ENCODE measurements at regions not wholly inside any gene's neighbourhood (a gene's known extent, or its start where the extent isn't known, plus 50 kb on each side); places are given as distances from the start of the nearest gene placed in this dataset.

- H3K27me3 ChIP-seq = no peaks in the 10 kb centered on the region
- ATAC-seq (no peak), DNase-seq (no peak)
- H3K4me1 ChIP-seq = no peaks in the 10 kb centered on the region
- H3K36me3 ChIP-seq (replicated peaks in 1 of 2; ENCODE audit: insufficient read depth in 1 of 2, low read depth in 2 of 2) = no peaks in the 10 kb centered on the region
- H3K27ac ChIP-seq = no peak overlapping the region
- TF ChIP-seq, protein P1, sequence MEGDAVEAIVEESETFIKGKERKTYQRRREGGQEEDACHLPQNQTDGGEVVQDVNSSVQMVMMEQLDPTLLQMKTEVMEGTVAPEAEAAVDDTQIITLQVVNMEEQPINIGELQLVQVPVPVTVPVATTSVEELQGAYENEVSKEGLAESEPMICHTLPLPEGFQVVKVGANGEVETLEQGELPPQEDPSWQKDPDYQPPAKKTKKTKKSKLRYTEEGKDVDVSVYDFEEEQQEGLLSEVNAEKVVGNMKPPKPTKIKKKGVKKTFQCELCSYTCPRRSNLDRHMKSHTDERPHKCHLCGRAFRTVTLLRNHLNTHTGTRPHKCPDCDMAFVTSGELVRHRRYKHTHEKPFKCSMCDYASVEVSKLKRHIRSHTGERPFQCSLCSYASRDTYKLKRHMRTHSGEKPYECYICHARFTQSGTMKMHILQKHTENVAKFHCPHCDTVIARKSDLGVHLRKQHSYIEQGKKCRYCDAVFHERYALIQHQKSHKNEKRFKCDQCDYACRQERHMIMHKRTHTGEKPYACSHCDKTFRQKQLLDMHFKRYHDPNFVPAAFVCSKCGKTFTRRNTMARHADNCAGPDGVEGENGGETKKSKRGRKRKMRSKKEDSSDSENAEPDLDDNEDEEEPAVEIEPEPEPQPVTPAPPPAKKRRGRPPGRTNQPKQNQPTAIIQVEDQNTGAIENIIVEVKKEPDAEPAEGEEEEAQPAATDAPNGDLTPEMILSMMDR (IDR thresholded peaks at IDR 0.05) = no peak
- TF ChIP-seq POLR2A (IDR thresholded peaks at IDR 0.05) = no peak
- intact Hi-C loops (cut with DNase I) = no loop called here
- peaks cover 0 to 4% (median 0%) of the 10 kb centered on the region in 3 donors for H3K9me3 ChIP-seq
- no peak overlapping the region for H3K4me3 ChIP-seq
- WGBS, 2 donors = 51 to 63% methylated on average over 4 of the region's 4 CpGs
Measured at GRCh38 chr9:106456581-106456980, 406.4 kb upstream of the ZNF462 start.

- no peak for TF ChIP-seq POLR2A (IDR thresholded peaks at IDR 0.05)
- TF ChIP-seq, protein P1 (IDR thresholded peaks at IDR 0.05) = no peak
- DNase-seq = no peak
- intact Hi-C loops (cut with DNase I) = no loop called here
- Histone ChIP-seq H3K4me3 (no peak overlapping the region), H3K9me3 (no peaks in the 10 kb centered on the region), H3K4me1 (no peaks in the 10 kb centered on the region), H3K36me3 (replicated peaks in 1 of 2; ENCODE audit: insufficient read depth in 1 of 2, low read depth in 2 of 2) (no peaks in the 10 kb centered on the region), H3K27me3 (no peaks in the 10 kb centered on the region), H3K27ac (no peak overlapping the region)
- no peak for ATAC-seq
- 46 to 50% methylated on average over 8 of the region's 8 CpGs for WGBS, 2 donors
Measured at GRCh38 chr9:106467113-106467864, 395.7 kb upstream of the ZNF462 start.

- no peaks in the 10 kb centered on the region for H3K4me1 ChIP-seq
- 88 to 100% methylated on average over 1 of the region's 1 CpG for WGBS, 2 donors
- H3K9me3 ChIP-seq = no peaks in the 10 kb centered on the region
- no peak overlapping the region for H3K4me3 ChIP-seq
- intact Hi-C loops (cut with DNase I) = no loop called here
- ATAC-seq (no peak), DNase-seq (no peak)
- no peaks in the 10 kb centered on the region for H3K27me3 ChIP-seq
- no peaks in the 10 kb centered on the region for H3K36me3 ChIP-seq (replicated peaks in 1 of 2; ENCODE audit: insufficient read depth in 1 of 2, low read depth in 2 of 2)
- TF ChIP-seq POLR2A (IDR thresholded peaks at IDR 0.05) = no peak
- TF ChIP-seq, protein P1 (IDR thresholded peaks at IDR 0.05) = no peak
- H3K27ac ChIP-seq = no peak overlapping the region
Measured at GRCh38 chr9:106467865-106468164, 395.2 kb upstream of the ZNF462 start.

GRCh38 chr9:106468431-106468830, 394.5 kb upstream of the ZNF462 start:
- no peak for DNase-seq
- H3K4me3 ChIP-seq = no peak overlapping the region
- ATAC-seq = no peak
- H3K4me1 ChIP-seq = no peaks in the 10 kb centered on the region
- no peaks in the 10 kb centered on the region for H3K9me3 ChIP-seq
- no peak overlapping the region for H3K27ac ChIP-seq
- TF ChIP-seq POLR2A (IDR thresholded peaks at IDR 0.05) = no peak
- TF ChIP-seq, protein P1 (IDR thresholded peaks at IDR 0.05) = no peak
- H3K36me3 ChIP-seq (replicated peaks in 1 of 2; ENCODE audit: insufficient read depth in 1 of 2, low read depth in 2 of 2) = no peaks in the 10 kb centered on the region
- no peaks in the 10 kb centered on the region for H3K27me3 ChIP-seq
- intact Hi-C loops (cut with DNase I) = no loop called here

DNA sequence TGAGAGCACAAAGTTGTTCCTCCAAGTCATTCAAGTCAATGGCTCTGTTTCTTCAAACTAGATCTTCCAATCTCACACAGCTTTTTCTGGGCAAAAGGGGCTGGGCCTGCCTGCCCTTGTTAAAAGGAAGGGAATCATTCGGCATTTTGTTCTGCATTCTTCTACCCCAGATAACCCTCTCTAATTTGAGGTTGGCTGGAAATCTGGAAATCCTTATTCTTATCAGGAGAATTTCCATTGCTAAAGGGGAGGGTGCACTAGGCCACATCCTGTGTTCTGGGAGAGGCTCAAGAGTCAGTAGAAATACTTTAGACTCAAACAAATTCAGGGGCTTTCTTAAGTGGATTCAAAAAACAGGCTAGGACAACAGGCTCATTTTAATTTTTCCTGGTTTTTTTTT, 384.7 kb upstream of the ZNF462 start:
- 16 to 64% methylated on average over 1 of the region's 1 CpG for WGBS, 2 donors

More for the DNA sequence above, 384.7 kb upstream of the ZNF462 start:
- DNase-seq (no peak), ATAC-seq (no peak)
- TF ChIP-seq, protein P1 (IDR thresholded peaks at IDR 0.05) = no peak
- no peak for TF ChIP-seq POLR2A (IDR thresholded peaks at IDR 0.05)
- Histone ChIP-seq H3K27me3 (no peaks in the 10 kb centered on the region), H3K27ac (no peak overlapping the region), H3K4me3 (no peak overlapping the region), H3K9me3 (no peaks in the 10 kb centered on the region), H3K36me3 (replicated peaks in 1 of 2; ENCODE audit: insufficient read depth in 1 of 2, low read depth in 2 of 2) (no peaks in the 10 kb centered on the region), H3K4me1 (no peaks in the 10 kb centered on the region)
- intact Hi-C loops (cut with DNase I) = no loop called here
